OCI-LY3 (cell line): ENCODE measurements at regions not wholly inside any gene's neighbourhood (a gene's known extent, or its start where the extent isn't known, plus 50 kb on each side); places are given as distances from the start of the nearest gene placed in this dataset.

Experiments
- CTCF ChIP-seq: fragments of 200-600, 300-600 bp; sonication (generic); IDR thresholded peaks from 2 replicates; pipeline ENCODE4 v1.5.1; 2014; ENCODE audit warnings: antibody characterized with exemption, low read length, low read depth
- EZH2phosphoT487 ChIP-seq: fragments of 200-600 bp; shearing (Covaris generic); IDR thresholded peaks from 2 replicates; pipeline ENCODE4 v1.6.1; 2018; ENCODE audit warnings: antibody characterized with exemption, mixed run types, low read depth

GRCh38 chr1:168917796-168918195 is 188.7 kb upstream of the ATP1B1 start:
- TF ChIP-seq CTCF (no peak), EZH2phosphoT487 (no peak)
